ENCODE measurements at regions not wholly inside any gene's neighbourhood (a gene's known extent, or its start where the extent isn't known, plus 50 kb on each side); places are given as distances from the start of the nearest gene placed in this dataset.

GRCh38 chr4:161003418-161004057, 1160.3 kb downstream of the FSTL5 start:
- Histone ChIP-seq H3K14ac (ENCODE audit: insufficient read length) (no peak overlapping the region), H2BK12ac (ENCODE audit: low read depth, low read length) (no peak overlapping the region), H3K18ac (ENCODE audit: extremely low read depth, low read length) (no peak overlapping the region), H3K27me3 (replicated peaks in 1 of 4; ENCODE audit: control insufficient read depth in 3 of 4, extremely low read depth in 1 of 4, insufficient read depth in 3 of 4, low read length in 3 of 4) (no peaks in the 10 kb centered on the region), H3K4ac (replicated peaks; ENCODE audit: insufficient read length, low read depth, low read length) (no peak overlapping the region), H4K20me1 (replicated peaks in 1 of 2; ENCODE audit: control insufficient read depth in 1 of 2, insufficient read depth in 2 of 2, low read length in 2 of 2) (no peaks in the 10 kb centered on the region), H3K79me2 (ENCODE audit: control insufficient read depth in 1 of 2, insufficient read depth in 2 of 2, low read length in 2 of 2) (no peaks in the 10 kb centered on the region), H3K23me2 (ENCODE audit: low read depth, low read length) (no peaks in the 10 kb centered on the region), H3K36me3 (ENCODE audit: control insufficient read depth in 2 of 4, insufficient read depth in 4 of 4, low read length in 3 of 4) (no peaks in the 10 kb centered on the region), H3K56ac (replicated peaks; ENCODE audit: insufficient read length, low read depth, low read length) (no peak overlapping the region), H2BK120ac (replicated peaks; ENCODE audit: low read depth, low read length) (no peak overlapping the region), H3K23ac (ENCODE audit: insufficient read length) (no peak overlapping the region), H3K4me3 (ENCODE audit: extremely low read depth in 1 of 4, insufficient read depth in 2 of 4, low read depth in 3 of 4, low read length in 4 of 4) (no peak overlapping the region), H3K4me2 (ENCODE audit: insufficient read depth in 1 of 2, low read depth in 2 of 2, low read length in 2 of 2) (no peak overlapping the region), H2BK5ac (ENCODE audit: low read depth, low read length) (no peak overlapping the region), H2AFZ (ENCODE audit: low read length) (no peak overlapping the region; the same call in 1 of the 2 replicates), H4K91ac (replicated peaks; ENCODE audit: insufficient read length, low read length) (no peak overlapping the region), H4K8ac (ENCODE audit: extremely low read depth, insufficient read depth, low read length) (no peak overlapping the region), H2BK20ac (ENCODE audit: low read length) (no peak overlapping the region), H3K9ac (replicated peaks in 1 of 4; ENCODE audit: extremely low read depth in 1 of 4, low read depth in 3 of 4, low read length in 3 of 4) (no peak overlapping the region), H3K27ac (ENCODE audit: low read depth, low read length) (no peak overlapping the region), H2AK5ac (ENCODE audit: low read depth, low read length) (no peak overlapping the region), H4K5ac (ENCODE audit: insufficient read length, low read depth, low read length) (no peak overlapping the region), H3K4me1 (replicated peaks in 1 of 4; ENCODE audit: control insufficient read depth in 3 of 4, insufficient read depth in 4 of 4, low read length in 3 of 4) (no peaks in the 10 kb centered on the region), H3K9me3 (ENCODE audit: insufficient read depth in 2 of 2, low read depth in 1 of 2, low read length in 1 of 2) (no peaks in the 10 kb centered on the region), H2BK15ac (ENCODE audit: low read length) (no peak overlapping the region), H3K79me1 (ENCODE audit: low read depth, low read length) (no peaks in the 10 kb centered on the region)
- ChIA-PET POLR2A (ENCODE audit: partially characterized antibody) (no interaction called here), CTCF (ENCODE audit: partially characterized antibody) (no interaction called here)
- WGBS, 2 experiments (ENCODE audit: extremely low coverage in 1 of 2, insufficient coverage in 1 of 2, insufficient read length in 1 of 2, insufficient replicate concordance in 2 of 2, low coverage in 1 of 2, low lambda C conversion rate in 2 of 2, missing lambda C conversion rate in 1 of 2): 92% methylated on average over 16 of the region's 16 CpGs; no CpG with 5 or more reads in 1 of the 2 experiments
- no peak for FAIRE-seq
- DNase-seq (ENCODE audit: low read depth in 1 of 2, low spot score in 2 of 2): no peak
- TF ChIP-seq TBP (IDR thresholded peaks at IDR 0.05; ENCODE audit: low read depth, low read length) (no peak), BCL11A (IDR thresholded peaks at IDR 0.05; ENCODE audit: low read depth in 2 of 2, low read length in 2 of 2) (no peak)

Data from H1 (cell line).